ENCODE measurements at regions not wholly inside any gene's neighbourhood (a gene's known extent, or its start where the extent isn't known, plus 50 kb on each side); places are given as distances from the start of the nearest gene placed in this dataset.

GRCh38 chr2:157933160-157933920 lies 57.2 kb upstream of the ACVR1 start:
- no peak for TF ChIP-seq EZH2 (IDR thresholded peaks at IDR 0.05; ENCODE audit: borderline replicate concordance, low read depth, low read length, severe bottlenecking)
- TF ChIP-seq, protein P1, sequence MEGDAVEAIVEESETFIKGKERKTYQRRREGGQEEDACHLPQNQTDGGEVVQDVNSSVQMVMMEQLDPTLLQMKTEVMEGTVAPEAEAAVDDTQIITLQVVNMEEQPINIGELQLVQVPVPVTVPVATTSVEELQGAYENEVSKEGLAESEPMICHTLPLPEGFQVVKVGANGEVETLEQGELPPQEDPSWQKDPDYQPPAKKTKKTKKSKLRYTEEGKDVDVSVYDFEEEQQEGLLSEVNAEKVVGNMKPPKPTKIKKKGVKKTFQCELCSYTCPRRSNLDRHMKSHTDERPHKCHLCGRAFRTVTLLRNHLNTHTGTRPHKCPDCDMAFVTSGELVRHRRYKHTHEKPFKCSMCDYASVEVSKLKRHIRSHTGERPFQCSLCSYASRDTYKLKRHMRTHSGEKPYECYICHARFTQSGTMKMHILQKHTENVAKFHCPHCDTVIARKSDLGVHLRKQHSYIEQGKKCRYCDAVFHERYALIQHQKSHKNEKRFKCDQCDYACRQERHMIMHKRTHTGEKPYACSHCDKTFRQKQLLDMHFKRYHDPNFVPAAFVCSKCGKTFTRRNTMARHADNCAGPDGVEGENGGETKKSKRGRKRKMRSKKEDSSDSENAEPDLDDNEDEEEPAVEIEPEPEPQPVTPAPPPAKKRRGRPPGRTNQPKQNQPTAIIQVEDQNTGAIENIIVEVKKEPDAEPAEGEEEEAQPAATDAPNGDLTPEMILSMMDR (IDR thresholded peaks at IDR 0.05; ENCODE audit: borderline replicate concordance, extremely low read depth, low read length, poor library complexity, severe bottlenecking) = no peak

Data from DND-41 (cell line).